LNCaP clone FGC (cell line): ENCODE measurements at regions not wholly inside any gene's neighbourhood (a gene's known extent, or its start where the extent isn't known, plus 50 kb on each side); places are given as distances from the start of the nearest gene placed in this dataset.
"Not testable (repeated sequence)": the region's sequence is repeated elsewhere in the genome, so short reads cannot be mapped to it uniquely, and the experiment has no call there.

Experiments used
- DNase-seq: peaks from one replicate; pipeline ENCODE4 v3.0.0-alpha.2; 2011; ENCODE audit warnings: low read depth
- H3K4me3 ChIP-seq: 2 replicates; pipeline ENCODE4 v1.5.1; 2011; ENCODE audit warnings: mild to moderate bottlenecking, low read depth, low read length, control low read depth
- CTCF ChIP-seq: IDR thresholded peaks from 2 replicates; pipeline ENCODE4 v1.5.1; 2012; ENCODE audit warnings: mild to moderate bottlenecking; ENCODE audit not compliant: control insufficient read depth, insufficient read depth; ENCODE audit errors: extremely low read depth

- no peak overlapping the region for H3K4me3 ChIP-seq
- no peak for TF ChIP-seq CTCF
- DNase-seq = no peak
Measured at GRCh38 chr13:80821466-80821865, 480.5 kb upstream of the SPRY2 start.

GRCh38 chr13:80817979-80818378 lies 477.1 kb upstream of the SPRY2 start:
- H3K4me3 ChIP-seq = no peak overlapping the region
- no peak for DNase-seq
- no peak for TF ChIP-seq CTCF

- no peak for DNase-seq
- H3K4me3 ChIP-seq = no peak overlapping the region
- no peak for TF ChIP-seq CTCF
Measured at GRCh38 chr13:80814541-80814940, 473.6 kb upstream of the SPRY2 start.

- H3K4me3 ChIP-seq, DNase-seq: not testable (repeated sequence)
Measured at GRCh38 chr13:80810294-80810693, 469.4 kb upstream of the SPRY2 start.

GRCh38 chr13:80802946-80803345 lies 462.0 kb upstream of the SPRY2 start:
- no peak for DNase-seq
- no peak overlapping the region for H3K4me3 ChIP-seq
- TF ChIP-seq CTCF = no peak

- no peak for DNase-seq
- no peak overlapping the region for H3K4me3 ChIP-seq
- no peak for TF ChIP-seq CTCF
Measured at GRCh38 chr13:80798576-80799133, 457.7 kb upstream of the SPRY2 start.

GRCh38 chr13:80787604-80788003 lies 446.7 kb upstream of the SPRY2 start:
- no peak overlapping the region for H3K4me3 ChIP-seq
- TF ChIP-seq CTCF = no peak
- no peak for DNase-seq
